Transverse colon (tissue), 4 donors: ENCODE measurements at regions not wholly inside any gene's neighbourhood (a gene's known extent, or its start where the extent isn't known, plus 50 kb on each side); places are given as distances from the start of the nearest gene placed in this dataset.

ENCODE experiments used
- POLR2A ChIP-seq: fragments of 450-650 bp; IDR thresholded peaks from one replicate; pipeline ENCODE4 v1.6.1; 2016; ENCODE audit warnings: antibody characterized with exemption, mild to moderate bottlenecking, moderate library complexity
- POLR2AphosphoS5 ChIP-seq, 3 donors: sonication (generic); formaldehyde crosslinking; IDR thresholded peaks; one replicate each; pipeline ENCODE4 v1.6.1; 2016; ENCODE audit warnings: antibody characterized with exemption in 3 of 3
- TF ChIP-seq, protein P1 (sequence below), 5 experiments: fragments of 200-600 bp in 3 of 5; fragments of 450-650 bp in 2 of 5; sonication (generic) in 3 of 5; IDR thresholded peaks; 1 replicate in 2 of 5; 2 replicates in 3 of 5; pipeline ENCODE4 v1.5.1; 2016 to 2017; ENCODE audit warnings: antibody characterized with exemption in 5 of 5, inconsistent platforms in 3 of 5, mild to moderate bottlenecking in 2 of 5, moderate library complexity in 1 of 5

- TF ChIP-seq, protein P1, sequence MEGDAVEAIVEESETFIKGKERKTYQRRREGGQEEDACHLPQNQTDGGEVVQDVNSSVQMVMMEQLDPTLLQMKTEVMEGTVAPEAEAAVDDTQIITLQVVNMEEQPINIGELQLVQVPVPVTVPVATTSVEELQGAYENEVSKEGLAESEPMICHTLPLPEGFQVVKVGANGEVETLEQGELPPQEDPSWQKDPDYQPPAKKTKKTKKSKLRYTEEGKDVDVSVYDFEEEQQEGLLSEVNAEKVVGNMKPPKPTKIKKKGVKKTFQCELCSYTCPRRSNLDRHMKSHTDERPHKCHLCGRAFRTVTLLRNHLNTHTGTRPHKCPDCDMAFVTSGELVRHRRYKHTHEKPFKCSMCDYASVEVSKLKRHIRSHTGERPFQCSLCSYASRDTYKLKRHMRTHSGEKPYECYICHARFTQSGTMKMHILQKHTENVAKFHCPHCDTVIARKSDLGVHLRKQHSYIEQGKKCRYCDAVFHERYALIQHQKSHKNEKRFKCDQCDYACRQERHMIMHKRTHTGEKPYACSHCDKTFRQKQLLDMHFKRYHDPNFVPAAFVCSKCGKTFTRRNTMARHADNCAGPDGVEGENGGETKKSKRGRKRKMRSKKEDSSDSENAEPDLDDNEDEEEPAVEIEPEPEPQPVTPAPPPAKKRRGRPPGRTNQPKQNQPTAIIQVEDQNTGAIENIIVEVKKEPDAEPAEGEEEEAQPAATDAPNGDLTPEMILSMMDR (IDR thresholded peaks at IDR 0.05) = no peak
- TF ChIP-seq POLR2A (no peak), POLR2AphosphoS5 (IDR thresholded peaks at IDR 0.05) (no peak)
Measured at GRCh38 chr11:70811915-70812314, 413.6 kb downstream of the CTTN start.
